ENCODE measurements at regions not wholly inside any gene's neighbourhood (a gene's known extent, or its start where the extent isn't known, plus 50 kb on each side); places are given as distances from the start of the nearest gene placed in this dataset.

DNA sequence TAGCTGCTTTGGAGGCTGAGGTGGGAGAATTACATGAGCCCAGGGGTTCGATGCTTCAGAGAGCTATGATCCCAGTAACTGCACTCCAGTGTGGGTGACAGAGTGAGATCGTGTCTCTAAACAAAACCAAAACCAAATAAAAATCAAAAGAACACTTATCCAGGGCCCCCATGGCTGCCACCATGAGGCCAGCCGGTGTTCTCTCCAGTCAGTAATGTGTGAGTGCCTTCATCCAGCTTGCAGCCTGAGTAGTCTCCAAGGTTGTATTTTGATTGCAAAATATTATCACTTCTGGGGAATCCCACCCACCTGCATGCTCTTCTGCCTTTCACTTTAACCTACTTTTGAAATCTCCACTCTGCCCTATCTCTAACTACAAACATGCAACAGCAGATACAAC is 221.0 kb upstream of the WSB1 start:
- TF ChIP-seq EP300 (IDR thresholded peaks at IDR 0.05) (no peak), POLR2A (IDR thresholded peaks at IDR 0.05) (no peak), POLR2AphosphoS5 (IDR thresholded peaks at IDR 0.05) (no peak)
- TF ChIP-seq, protein P1, sequence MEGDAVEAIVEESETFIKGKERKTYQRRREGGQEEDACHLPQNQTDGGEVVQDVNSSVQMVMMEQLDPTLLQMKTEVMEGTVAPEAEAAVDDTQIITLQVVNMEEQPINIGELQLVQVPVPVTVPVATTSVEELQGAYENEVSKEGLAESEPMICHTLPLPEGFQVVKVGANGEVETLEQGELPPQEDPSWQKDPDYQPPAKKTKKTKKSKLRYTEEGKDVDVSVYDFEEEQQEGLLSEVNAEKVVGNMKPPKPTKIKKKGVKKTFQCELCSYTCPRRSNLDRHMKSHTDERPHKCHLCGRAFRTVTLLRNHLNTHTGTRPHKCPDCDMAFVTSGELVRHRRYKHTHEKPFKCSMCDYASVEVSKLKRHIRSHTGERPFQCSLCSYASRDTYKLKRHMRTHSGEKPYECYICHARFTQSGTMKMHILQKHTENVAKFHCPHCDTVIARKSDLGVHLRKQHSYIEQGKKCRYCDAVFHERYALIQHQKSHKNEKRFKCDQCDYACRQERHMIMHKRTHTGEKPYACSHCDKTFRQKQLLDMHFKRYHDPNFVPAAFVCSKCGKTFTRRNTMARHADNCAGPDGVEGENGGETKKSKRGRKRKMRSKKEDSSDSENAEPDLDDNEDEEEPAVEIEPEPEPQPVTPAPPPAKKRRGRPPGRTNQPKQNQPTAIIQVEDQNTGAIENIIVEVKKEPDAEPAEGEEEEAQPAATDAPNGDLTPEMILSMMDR (IDR thresholded peaks at IDR 0.05) = no peak

DNA sequence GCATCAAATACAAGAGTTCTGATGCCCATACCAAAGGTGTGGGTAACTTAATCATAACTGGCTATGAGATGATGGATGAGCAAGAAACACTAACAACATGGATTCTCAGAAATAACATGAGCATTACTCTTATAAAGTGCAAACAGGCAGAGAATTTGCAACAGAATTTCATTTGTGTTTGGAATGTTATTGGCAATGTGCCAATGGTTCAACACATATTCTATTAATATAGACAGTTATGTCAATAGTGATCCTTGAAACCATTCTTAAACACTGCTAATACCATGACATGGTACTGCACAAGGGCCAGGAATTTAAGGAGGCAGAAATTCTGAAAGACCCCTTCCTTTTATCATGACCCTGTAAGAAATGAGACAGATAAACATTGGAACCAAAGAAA is 217.1 kb upstream of the WSB1 start:
- H3K27me3 ChIP-seq = no peaks in the 10 kb centered on the region
- H3K4me1 ChIP-seq = no peaks in the 10 kb centered on the region
- no peaks in the 10 kb centered on the region for H3K9me3 ChIP-seq
- DNase-seq (no peak), ATAC-seq (ENCODE audit: low FRiP score in 2 of 2) (no peak)
- H3K4me3 ChIP-seq = no peak overlapping the region
- H3K27ac ChIP-seq = no peak overlapping the region
- no peaks in the 10 kb centered on the region for H3K36me3 ChIP-seq
- no peak for TF ChIP-seq POLR2AphosphoS5 (IDR thresholded peaks at IDR 0.05)
- TF ChIP-seq, protein P1 (IDR thresholded peaks at IDR 0.05) = no peak
- TF ChIP-seq POLR2A (IDR thresholded peaks at IDR 0.05) = no peak
- no peak for TF ChIP-seq EP300 (IDR thresholded peaks at IDR 0.05)

More for the DNA sequence above, 221.0 kb upstream of the WSB1 start:
- H3K4me1 ChIP-seq = no peaks in the 10 kb centered on the region
- H3K9me3 ChIP-seq = no peaks in the 10 kb centered on the region
- DNase-seq (no peak), ATAC-seq (ENCODE audit: low FRiP score in 2 of 2) (no peak)
- H3K27ac ChIP-seq = no peak overlapping the region
- no peaks in the 10 kb centered on the region for H3K27me3 ChIP-seq
- H3K4me3 ChIP-seq = no peak overlapping the region
- 37 to 41% methylated on average over 3 of the region's 3 CpGs for WGBS, 2 donors
- H3K36me3 ChIP-seq = no peaks in the 10 kb centered on the region

DNA sequence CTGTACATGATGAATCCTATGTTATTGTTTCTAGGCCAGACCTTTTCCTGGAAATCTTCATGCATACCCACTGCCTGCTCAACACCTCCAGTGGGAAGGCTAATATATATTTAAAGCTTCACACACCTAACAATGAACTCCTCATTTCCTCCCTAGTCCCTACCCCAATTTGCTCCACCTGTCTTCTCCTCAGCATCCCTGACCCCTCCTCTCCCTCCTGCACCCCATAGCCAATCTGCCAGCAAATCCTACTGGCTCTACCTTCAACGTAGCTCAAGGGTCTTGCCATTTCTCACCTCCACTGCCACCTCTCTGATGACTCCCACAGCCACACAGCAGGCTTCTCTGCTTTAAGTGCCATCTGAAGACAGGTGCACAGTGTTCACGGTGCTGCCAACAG is 215.6 kb upstream of the WSB1 start:
- no peaks in the 10 kb centered on the region for H3K4me1 ChIP-seq
- no peaks in the 10 kb centered on the region for H3K36me3 ChIP-seq
- H3K27ac ChIP-seq = no peak overlapping the region
- ATAC-seq (ENCODE audit: low FRiP score in 2 of 2) (no peak), DNase-seq (no peak)
- TF ChIP-seq POLR2A (IDR thresholded peaks at IDR 0.05) (no peak), EP300 (IDR thresholded peaks at IDR 0.05) (no peak), POLR2AphosphoS5 (IDR thresholded peaks at IDR 0.05) (no peak)
- TF ChIP-seq, protein P1 (IDR thresholded peaks at IDR 0.05) = no peak
- 60 to 66% methylated on average over 2 of the region's 2 CpGs for WGBS, 2 donors
- no peak overlapping the region for H3K4me3 ChIP-seq
- no peaks in the 10 kb centered on the region for H3K27me3 ChIP-seq
- H3K9me3 ChIP-seq = no peaks in the 10 kb centered on the region

DNA sequence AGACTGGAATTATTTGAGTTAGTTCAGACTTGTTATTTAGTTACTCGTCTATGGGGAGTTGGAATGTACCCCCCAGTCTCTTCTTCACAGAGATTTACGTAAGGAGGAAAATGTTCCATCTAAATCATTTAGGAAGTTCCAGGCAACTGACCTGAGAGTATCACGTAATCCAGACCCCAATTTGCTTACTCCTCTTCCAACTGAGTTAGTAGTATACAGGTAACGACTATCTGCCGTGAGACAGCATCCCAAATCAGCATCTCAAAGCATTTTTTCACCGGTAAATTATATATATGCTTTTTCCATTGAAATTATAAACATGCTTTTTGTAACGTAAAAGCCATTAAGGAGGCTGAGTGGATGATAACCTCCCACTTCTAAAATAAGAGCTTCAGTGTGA is 214.3 kb upstream of the WSB1 start:
- no peaks in the 10 kb centered on the region for H3K36me3 ChIP-seq
- TF ChIP-seq EP300 (IDR thresholded peaks at IDR 0.05) (no peak), POLR2A (IDR thresholded peaks at IDR 0.05) (no peak), POLR2AphosphoS5 (IDR thresholded peaks at IDR 0.05) (no peak)
- TF ChIP-seq, protein P1 (IDR thresholded peaks at IDR 0.05) = no peak
- H3K9me3 ChIP-seq = no peaks in the 10 kb centered on the region
- H3K4me1 ChIP-seq = no peaks in the 10 kb centered on the region
- H3K4me3 ChIP-seq = no peak overlapping the region
- DNase-seq (no peak), ATAC-seq (ENCODE audit: low FRiP score in 2 of 2) (no peak)
- no peaks in the 10 kb centered on the region for H3K27me3 ChIP-seq
- WGBS, 2 donors = 42 to 51% methylated on average over 7 of the region's 7 CpGs
- no peak overlapping the region for H3K27ac ChIP-seq

DNA sequence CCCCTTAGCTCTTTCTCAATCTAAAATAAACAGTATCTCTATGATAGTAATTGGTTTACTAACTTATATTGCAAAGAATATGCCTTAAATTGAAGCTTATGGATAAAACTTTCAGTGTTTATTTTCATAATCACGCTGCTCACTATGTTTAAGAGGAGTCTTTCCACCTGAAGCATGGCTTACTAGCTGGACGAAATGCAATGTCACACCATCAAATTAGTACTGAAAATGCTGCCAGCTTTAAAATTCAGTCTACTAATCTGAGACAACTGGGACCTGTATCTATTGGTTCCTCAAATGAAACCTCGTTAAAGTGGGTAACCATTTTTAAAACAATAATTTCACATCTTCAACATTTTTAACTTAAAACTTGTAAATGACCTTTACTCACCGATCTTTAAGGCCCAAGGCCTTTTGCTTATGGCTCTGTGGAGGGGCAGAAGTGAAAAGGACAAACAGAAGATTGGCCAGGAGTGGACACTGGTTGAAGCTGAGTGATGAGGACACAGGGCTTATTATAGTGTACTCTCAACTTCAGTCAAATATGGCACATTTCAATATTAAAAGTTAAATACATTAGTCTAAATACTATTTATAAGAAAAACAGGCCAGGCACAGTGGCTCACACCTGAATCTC is 212.8 kb upstream of the WSB1 start:
- H3K27me3 ChIP-seq = no peaks in the 10 kb centered on the region
- H3K4me1 ChIP-seq = no peaks in the 10 kb centered on the region
- H3K4me3 ChIP-seq = no peak overlapping the region
- no peak for DNase-seq
- no peak overlapping the region for H3K27ac ChIP-seq
- H3K9me3 ChIP-seq = no peaks in the 10 kb centered on the region
- no peak for ATAC-seq (ENCODE audit: low FRiP score in 2 of 2)
- WGBS, 2 donors = 52 to 63% methylated on average over 4 of the region's 4 CpGs
- TF ChIP-seq POLR2A (IDR thresholded peaks at IDR 0.05) = no peak
- no peak for TF ChIP-seq POLR2AphosphoS5 (IDR thresholded peaks at IDR 0.05)
- no peak for TF ChIP-seq EP300 (IDR thresholded peaks at IDR 0.05)
- TF ChIP-seq, protein P1 (IDR thresholded peaks at IDR 0.05) = no peak
- no peaks in the 10 kb centered on the region for H3K36me3 ChIP-seq

Measured in upper lobe of left lung (tissue), 6 donors.